GM21447 (cell line): ENCODE measurements at regions not wholly inside any gene's neighbourhood (a gene's known extent, or its start where the extent isn't known, plus 50 kb on each side); places are given as distances from the start of the nearest gene placed in this dataset.

Experiments
- ATAC-seq: cut with Tn5 transposase; IDR thresholded peaks from one replicate; pipeline ENCODE4 v1.9.1; 2021; ENCODE audit not compliant: unreplicated experiment

DNA sequence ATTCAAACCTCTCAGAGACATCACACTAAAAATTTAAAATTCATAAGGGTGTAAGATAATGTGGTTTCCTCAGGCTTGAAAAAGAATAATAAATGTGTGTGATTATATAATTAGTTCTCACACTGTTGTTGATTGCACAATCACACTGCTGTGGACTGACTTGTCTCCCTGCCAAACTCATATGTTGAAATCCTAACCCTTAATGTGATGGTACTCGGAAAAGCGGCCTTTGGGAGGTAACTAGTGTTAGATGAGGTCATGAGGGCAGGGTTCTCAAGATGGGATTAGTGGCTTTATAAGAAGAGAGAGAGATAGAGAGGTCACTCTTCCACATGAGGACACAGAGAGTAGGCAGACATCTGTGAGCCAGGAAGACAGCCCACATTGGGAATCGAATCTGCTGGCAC, 128.5 kb upstream of the COL1A2 start:
- ATAC-seq = no peak

DNA sequence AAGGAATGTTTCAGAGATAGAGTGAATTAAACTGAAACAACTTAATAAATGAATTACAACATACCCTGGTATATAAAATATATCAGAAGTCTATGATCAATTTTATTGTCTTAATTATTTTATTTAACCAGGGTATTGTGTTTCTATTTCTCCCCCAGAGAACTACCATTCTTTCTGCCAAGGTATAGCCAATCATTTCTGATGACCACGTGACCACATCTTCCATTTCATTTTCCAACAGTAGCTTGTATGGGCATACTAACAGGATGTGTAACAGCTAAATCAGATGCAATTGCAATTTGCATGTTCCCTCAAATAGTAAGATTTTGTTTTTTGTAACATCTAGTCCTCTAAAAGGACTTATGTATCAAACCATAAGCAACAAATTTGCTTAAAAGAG, 123.9 kb upstream of the COL1A2 start:
- ATAC-seq = no peak

- no peak for ATAC-seq
These were observed 121.7 kb upstream of the COL1A2 start for GRCh38 chr7:94272821-94273583.

DNA sequence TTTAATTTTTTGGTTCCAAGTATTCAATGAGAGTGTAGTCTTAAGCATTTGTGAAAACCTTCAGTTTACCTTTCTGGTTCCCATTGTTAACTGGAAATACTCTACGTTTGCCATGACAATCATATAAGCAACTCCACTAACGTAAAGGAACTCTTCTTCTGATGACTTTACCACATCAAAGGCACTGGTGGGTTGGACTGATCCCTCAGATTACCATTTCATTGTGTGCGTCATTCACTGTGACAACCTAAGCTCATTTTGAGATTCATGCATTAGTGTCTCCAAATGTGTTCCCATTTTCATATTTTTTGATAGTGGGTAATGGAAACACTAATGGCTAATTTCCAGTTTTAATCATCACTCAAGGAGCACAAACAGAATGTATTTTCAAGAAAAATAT, 119.9 kb upstream of the COL1A2 start:
- ATAC-seq = no peak

DNA sequence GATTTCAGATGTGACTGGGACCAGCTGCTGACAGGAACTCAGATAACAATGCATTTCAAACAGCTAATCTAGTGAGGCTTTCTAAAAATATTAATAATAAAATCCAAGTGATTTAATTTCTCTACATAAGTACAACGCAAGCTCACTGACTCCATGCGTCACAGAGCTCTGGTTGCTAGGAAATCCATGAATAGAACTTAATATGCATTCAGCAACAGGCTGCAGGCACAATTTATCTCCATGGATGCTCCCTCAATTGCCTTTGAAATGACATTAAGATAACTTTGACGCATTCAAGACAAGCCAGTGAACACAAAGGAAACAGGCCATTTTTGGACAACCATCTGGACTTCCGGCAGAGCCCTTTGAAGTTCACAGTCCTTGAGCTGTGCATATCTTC, 118.7 kb upstream of the COL1A2 start:
- no peak for ATAC-seq

- ATAC-seq = no peak
These were observed 117.9 kb upstream of the COL1A2 start for GRCh38 chr7:94276795-94277194.

DNA sequence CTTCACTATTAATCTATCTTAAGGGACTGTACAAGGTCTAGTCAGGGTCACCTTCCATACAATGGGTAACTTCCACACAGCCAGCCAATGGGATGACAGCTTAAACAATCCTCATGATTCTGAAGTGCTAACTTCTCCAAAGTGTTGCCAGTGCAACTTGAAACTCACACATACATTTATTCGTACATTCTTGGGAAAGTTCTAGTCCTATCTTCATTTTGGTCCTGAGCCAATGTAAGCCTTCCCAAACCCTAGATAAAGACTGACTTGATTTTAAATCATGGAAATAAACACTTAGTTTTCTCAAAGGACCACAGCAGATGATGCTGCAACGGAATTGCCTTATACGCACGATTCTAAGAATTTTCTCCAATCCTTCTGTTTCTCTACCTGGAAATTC, 117.5 kb upstream of the COL1A2 start:
- ATAC-seq = no peak

GRCh38 chr7:94280851-94281250, 113.8 kb upstream of the COL1A2 start:
- ATAC-seq = no peak

DNA sequence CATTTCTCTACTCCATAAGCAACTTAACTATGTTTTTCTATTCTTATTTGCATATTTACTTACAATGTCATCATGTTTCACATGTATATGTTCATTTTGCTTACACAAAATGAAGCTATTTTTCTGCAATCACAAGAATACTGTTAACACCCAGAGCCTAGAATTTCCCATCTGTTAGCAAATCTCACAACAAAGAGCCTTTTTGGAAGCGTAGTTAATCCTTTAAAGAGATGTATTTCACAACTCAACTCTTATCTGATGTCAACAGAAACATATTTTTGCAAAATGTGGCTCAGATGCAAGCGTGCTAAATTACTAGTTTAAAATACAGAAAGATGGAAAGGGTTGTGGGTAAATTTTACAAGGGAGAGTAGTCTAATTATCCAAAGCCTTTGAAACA, 110.6 kb upstream of the COL1A2 start:
- ATAC-seq = no peak

DNA sequence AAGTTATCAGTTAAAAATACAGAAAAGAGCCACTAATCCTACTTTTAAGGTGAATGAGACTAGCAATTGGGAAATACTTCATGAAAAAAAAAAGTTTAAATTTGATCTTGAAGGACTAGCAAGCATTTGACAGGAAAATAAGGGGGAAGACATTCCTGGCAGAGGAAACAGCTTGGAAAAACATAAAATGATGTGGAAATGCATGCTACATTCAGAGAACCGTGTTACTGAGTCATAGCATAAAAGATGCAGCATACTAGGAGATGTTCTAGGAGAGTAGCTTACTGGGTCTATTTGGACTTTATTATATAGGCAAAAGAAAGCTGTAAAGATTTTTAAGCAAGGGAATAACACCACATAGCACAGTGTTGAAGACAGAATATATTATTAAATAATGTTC, 108.6 kb upstream of the COL1A2 start:
- ATAC-seq = no peak

GRCh38 chr7:94288096-94288495, 106.6 kb upstream of the COL1A2 start:
- ATAC-seq = no peak

- ATAC-seq = no peak
These were observed 105.6 kb upstream of the COL1A2 start for GRCh38 chr7:94289071-94289470.

- ATAC-seq = no peak
These were observed 100.1 kb upstream of the COL1A2 start for GRCh38 chr7:94294471-94295131.

- ATAC-seq = no peak
These were observed 98.8 kb upstream of the COL1A2 start for GRCh38 chr7:94295850-94296249.

DNA sequence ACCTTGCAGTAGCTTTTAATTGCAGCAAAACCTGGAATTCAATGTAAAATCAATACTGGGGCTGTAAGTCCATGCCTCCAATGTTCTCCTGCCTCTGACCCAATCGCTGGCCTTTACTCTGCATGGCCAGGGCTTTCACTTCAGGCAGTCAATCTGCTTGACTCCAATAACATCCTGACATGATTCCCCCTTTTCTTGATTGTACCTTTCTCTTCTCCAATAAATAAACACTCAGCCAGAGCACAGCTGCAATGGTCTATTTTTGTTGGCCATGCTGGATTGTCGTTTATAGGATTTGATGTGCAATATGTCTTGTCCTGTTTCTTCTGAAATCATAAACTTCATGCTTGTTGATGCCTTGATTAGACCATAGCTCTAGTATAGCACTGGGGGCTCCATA, 97.8 kb upstream of the COL1A2 start:
- ATAC-seq = no peak

- ATAC-seq = no peak
These were observed 97.3 kb upstream of the COL1A2 start for GRCh38 chr7:94297397-94297838.

GRCh38 chr7:94298943-94299342, 95.8 kb upstream of the COL1A2 start:
- ATAC-seq = no peak

- ATAC-seq = no peak
These were observed 94.4 kb upstream of the COL1A2 start for GRCh38 chr7:94300176-94300835.

DNA sequence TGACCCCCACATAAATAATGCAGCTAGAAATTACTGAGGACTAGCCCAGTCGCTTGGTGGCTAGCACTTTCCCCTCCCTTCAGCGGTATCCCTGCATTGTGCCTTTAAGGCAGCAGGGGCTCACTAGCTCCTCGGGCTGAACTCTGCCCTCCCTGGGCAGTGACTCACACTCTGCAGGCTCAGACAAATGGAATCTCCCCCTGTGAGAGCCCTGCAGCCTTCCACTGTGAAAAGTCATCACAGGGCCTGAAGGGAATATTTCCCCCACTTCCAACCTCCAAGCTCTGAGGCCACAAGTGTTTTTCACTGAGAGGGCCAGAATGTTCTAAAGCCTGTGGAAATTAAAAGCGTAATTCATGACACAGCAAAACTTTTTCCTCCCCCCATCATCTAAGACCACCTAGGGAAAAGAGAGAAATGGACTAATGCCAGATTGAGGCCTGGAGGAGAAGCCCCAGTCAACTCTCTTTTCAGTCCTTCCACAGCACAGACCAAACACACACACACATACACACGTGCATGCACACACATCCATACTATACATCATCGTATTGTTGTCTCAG, 93.6 kb upstream of the COL1A2 start:
- ATAC-seq = no peak

DNA sequence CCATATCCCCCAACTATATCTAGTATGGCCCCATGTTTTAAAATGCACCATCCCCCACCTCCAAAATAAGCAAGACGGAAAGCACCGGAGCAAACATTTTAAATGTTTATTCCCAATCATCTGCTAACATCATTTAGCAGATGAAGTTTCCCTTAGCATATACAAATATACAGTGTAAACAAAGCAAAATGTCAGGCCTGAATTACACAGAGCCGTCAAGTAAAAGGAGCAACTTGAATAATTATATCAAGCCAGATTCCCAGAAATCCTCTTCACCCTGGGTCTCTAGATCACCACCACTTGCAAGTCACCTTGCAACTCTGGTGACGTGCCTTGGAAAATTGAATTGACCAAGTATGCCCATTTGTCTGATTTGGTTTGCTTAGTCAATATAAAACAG, 91.6 kb upstream of the COL1A2 start:
- ATAC-seq = no peak

- ATAC-seq = no peak
These were observed 91.0 kb upstream of the COL1A2 start for GRCh38 chr7:94303695-94304094.

GRCh38 chr7:94304878-94305277, 89.8 kb upstream of the COL1A2 start:
- ATAC-seq = no peak
